SW 1271 (cell line): ENCODE measurements at regions not wholly inside any gene's neighbourhood (a gene's known extent, or its start where the extent isn't known, plus 50 kb on each side); places are given as distances from the start of the nearest gene placed in this dataset.
"Not testable (repeated sequence)": the region's sequence is repeated elsewhere in the genome, so short reads cannot be mapped to it uniquely, and the experiment has no call there.

Source experiments
- DNase-seq, 2 experiments: peaks; one replicate each; lab custom pipeline; 2025; lab: John Stamatoyannopoulos, UW

- DNase-seq = no peak
These were observed 102.1 kb upstream of the LRPAP1 start for GRCh38 chr4:3634281-3634857.

GRCh38 chr4:3633277-3633676 is 101.1 kb upstream of the LRPAP1 start:
- DNase-seq = not testable (repeated sequence)

- not testable (repeated sequence) for DNase-seq
These were observed 100.6 kb upstream of the LRPAP1 start for GRCh38 chr4:3632794-3633193.

GRCh38 chr4:3631544-3632266 is 99.5 kb upstream of the LRPAP1 start:
- DNase-seq = not testable (repeated sequence)

- no peak for DNase-seq
These were observed 98.6 kb upstream of the LRPAP1 start for GRCh38 chr4:3630598-3631543.

- DNase-seq = no peak
These were observed 97.9 kb upstream of the LRPAP1 start for GRCh38 chr4:3630136-3630597.

GRCh38 chr4:3629665-3630064 is 97.4 kb upstream of the LRPAP1 start:
- no peak for DNase-seq

GRCh38 chr4:3629176-3629575 is 97.0 kb upstream of the LRPAP1 start:
- not testable (repeated sequence) for DNase-seq

GRCh38 chr4:3628868-3629175 is 96.6 kb upstream of the LRPAP1 start:
- DNase-seq = no peak

- not testable (repeated sequence) for DNase-seq
These were observed 96.0 kb upstream of the LRPAP1 start for GRCh38 chr4:3627967-3628867.

GRCh38 chr4:3627456-3627855 is 95.2 kb upstream of the LRPAP1 start:
- DNase-seq = not testable (repeated sequence)

GRCh38 chr4:3626131-3626884 is 94.1 kb upstream of the LRPAP1 start:
- DNase-seq = not testable (repeated sequence)

GRCh38 chr4:3625286-3625875 is 93.2 kb upstream of the LRPAP1 start:
- not testable (repeated sequence) for DNase-seq

GRCh38 chr4:3623809-3624329 is 91.6 kb upstream of the LRPAP1 start:
- not testable (repeated sequence) for DNase-seq

- DNase-seq = no peak
These were observed 90.9 kb upstream of the LRPAP1 start for GRCh38 chr4:3623106-3623505.

GRCh38 chr4:3620365-3620764 is 88.1 kb upstream of the LRPAP1 start:
- not testable (repeated sequence) for DNase-seq

- DNase-seq = not testable (repeated sequence)
These were observed 87.5 kb upstream of the LRPAP1 start for GRCh38 chr4:3619698-3620097.

- DNase-seq = not testable (repeated sequence)
These were observed 86.1 kb upstream of the LRPAP1 start for GRCh38 chr4:3618341-3618740.

- DNase-seq = no peak
These were observed 83.4 kb upstream of the LRPAP1 start for GRCh38 chr4:3615386-3616286.
